DMS53 (cell line): ENCODE measurements at regions not wholly inside any gene's neighbourhood (a gene's known extent, or its start where the extent isn't known, plus 50 kb on each side); places are given as distances from the start of the nearest gene placed in this dataset.

ENCODE experiments used
- DNase-seq: peaks from one replicate; lab custom pipeline; 2025; lab: John Stamatoyannopoulos, UW

GRCh38 chr11:105553025-105553424, 56.8 kb upstream of the GRIA4 start:
- DNase-seq, result no peak

DNA sequence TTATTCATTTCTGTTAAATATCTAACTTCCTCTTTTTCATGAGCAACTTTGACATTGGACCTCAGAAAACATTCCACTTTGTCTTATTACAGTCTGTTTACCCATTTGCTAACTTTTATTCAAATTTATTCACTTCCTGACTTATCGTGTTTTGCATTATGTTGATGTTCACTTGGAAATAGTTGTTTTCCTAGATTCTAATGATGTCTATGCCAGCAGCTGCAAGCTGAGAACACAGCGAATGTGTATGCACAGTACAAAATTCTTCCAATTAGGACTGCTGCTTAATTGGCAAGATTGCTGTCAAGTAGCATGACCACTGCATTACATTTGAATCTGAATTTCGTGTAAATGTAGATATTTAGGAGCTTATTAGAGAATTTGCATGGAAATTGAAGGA, 61.5 kb upstream of the GRIA4 start:
- no peak for DNase-seq

- no peak for DNase-seq
Measured at GRCh38 chr11:105538588-105538987, 71.3 kb upstream of the GRIA4 start.

GRCh38 chr11:105537531-105537930, 72.3 kb upstream of the GRIA4 start:
- no peak for DNase-seq

DNA sequence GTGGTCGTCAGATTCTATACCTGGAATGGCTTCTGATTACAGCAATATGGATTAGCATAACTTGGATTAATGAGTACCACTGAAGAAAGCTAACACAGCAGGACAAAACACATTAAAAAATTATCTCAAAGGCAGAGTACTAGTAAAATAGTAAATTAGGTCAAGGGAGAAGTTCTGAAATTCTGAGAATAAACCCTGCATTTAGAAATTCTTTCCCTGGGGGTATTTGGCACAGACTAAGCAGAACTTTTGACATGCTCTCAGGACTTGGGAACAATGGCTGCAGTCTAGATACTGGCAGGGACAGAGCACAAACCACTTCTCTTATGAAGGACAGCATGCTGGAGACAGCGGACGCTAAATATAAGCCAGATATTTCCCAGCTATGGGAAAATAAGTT, 85.6 kb upstream of the GRIA4 start:
- no peak for DNase-seq

- no peak for DNase-seq
Measured at GRCh38 chr11:105520706-105521345, 89.0 kb upstream of the GRIA4 start.

- DNase-seq, result no peak
Measured at GRCh38 chr11:105507496-105508254, 102.2 kb upstream of the GRIA4 start.

GRCh38 chr11:105492010-105492409, 117.9 kb upstream of the GRIA4 start:
- no peak for DNase-seq

GRCh38 chr11:105491394-105491793, 118.5 kb upstream of the GRIA4 start:
- no peak for DNase-seq

DNA sequence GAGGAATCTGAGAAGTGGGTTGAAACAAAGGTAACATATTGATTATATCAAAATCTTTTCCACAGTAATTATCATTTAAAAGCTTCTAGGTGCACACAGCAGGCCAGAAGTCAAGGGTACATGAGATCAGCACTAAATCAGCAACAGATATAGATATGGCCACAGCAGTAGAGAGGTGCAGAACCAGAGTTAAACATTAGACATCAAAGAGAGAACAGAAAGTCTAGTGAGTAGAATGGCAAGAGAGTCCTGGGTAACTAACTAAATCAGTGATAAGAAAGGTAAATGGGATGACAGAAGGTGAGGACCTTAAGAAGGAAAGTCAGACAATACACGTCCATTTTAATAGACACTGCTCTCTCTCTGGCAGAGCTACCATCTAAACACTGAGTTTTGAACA, 119.5 kb upstream of the GRIA4 start:
- no peak for DNase-seq

DNA sequence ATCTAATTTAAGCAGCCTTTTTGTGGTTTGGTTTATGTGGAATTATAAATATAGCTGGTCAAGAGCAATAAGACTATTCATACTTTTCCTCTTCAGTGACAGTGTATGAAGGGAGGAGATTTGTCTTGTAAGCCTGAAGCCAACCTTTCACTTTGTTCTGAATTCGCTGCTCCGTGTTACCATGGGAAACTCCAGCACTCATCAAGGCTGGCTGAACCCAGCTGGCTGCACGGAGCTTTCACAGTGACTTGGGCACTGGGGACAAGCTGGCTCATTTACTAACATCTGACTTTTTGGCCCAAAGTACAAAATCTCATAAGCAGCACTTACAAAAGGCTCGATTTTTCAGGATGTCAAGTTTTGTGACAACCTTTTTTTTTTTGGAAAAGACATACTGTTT, 120.4 kb upstream of the GRIA4 start:
- DNase-seq, result peak; percentile 7

DNA sequence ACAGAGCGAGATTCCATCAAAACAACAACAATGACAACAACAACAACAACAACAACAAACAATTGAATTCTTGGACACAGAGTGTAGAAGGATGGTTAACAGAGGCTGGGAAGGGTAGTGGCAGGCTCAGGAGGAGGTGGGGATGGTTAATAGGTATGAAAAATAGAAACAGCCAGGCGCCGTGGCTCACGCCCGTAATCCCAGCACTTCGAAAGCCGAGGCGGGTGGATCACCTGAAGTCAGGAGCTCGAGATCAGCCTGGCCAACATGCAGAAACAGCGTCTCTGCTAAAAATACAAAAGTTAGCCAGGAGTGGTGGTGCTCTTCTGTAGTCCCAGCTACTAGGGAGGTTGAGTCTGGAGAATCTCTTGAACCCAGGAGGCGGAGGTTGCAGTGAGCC, 122.9 kb upstream of the GRIA4 start:
- no peak for DNase-seq

GRCh38 chr11:105469931-105470330, 139.9 kb upstream of the GRIA4 start:
- no peak for DNase-seq

GRCh38 chr11:105468154-105468553, 141.7 kb upstream of the GRIA4 start:
- no peak for DNase-seq

GRCh38 chr11:105466582-105467228, 143.2 kb upstream of the GRIA4 start:
- peak; percentile 57 for DNase-seq

- no peak for DNase-seq
Measured at GRCh38 chr11:105458071-105458470, 151.8 kb upstream of the GRIA4 start.

DNA sequence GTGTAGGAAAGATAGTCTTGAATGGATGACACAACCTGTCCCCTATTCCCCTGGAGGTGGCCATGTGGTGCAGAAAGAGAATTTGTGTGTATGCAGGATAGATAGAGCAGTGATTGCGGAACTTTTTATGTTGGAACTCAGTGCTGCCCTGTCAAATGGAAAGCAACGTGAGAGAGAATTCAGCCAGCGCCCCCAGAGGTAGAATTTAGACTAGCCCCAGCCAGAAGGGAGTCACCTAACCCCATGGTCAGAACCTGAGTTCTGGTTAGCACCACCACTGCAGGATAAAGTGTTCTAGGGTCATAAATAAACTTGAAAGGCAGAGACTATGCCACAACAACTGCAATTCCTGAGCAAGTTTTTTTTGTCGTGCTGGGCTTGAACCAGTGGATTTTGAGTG, 152.9 kb upstream of the GRIA4 start:
- DNase-seq, result peak; percentile 5

- DNase-seq, result peak; percentile 7
Measured at GRCh38 chr11:105449100-105449734, 160.7 kb upstream of the GRIA4 start.

GRCh38 chr11:105448703-105449079, 161.2 kb upstream of the GRIA4 start:
- no peak for DNase-seq

GRCh38 chr11:105447936-105448702, 161.8 kb upstream of the GRIA4 start:
- DNase-seq, result no peak

- DNase-seq, result no peak
Measured at GRCh38 chr11:105443623-105444022, 166.2 kb upstream of the GRIA4 start.
